ENCODE measurements at regions not wholly inside any gene's neighbourhood (a gene's known extent, or its start where the extent isn't known, plus 50 kb on each side); places are given as distances from the start of the nearest gene placed in this dataset.

- no peak for DNase-seq (ENCODE audit: low read depth in 2 of 2, low spot score in 1 of 2)
Observed at GRCh38 chr14:31943217-31943799, 133.8 kb upstream of the ARHGAP5 start.

- no peak for DNase-seq (ENCODE audit: low read depth in 2 of 2, low spot score in 1 of 2)
Observed at GRCh38 chr14:31943861-31944255, 133.2 kb upstream of the ARHGAP5 start.

GRCh38 chr14:31944256-31945073, 132.6 kb upstream of the ARHGAP5 start:
- DNase-seq (ENCODE audit: low read depth in 2 of 2, low spot score in 1 of 2), result no peak

- no peak for DNase-seq (ENCODE audit: low read depth in 2 of 2, low spot score in 1 of 2)
Observed at GRCh38 chr14:31945074-31945613, 132.0 kb upstream of the ARHGAP5 start.

- DNase-seq (ENCODE audit: low read depth in 2 of 2, low spot score in 1 of 2), result no peak
Observed at GRCh38 chr14:31945701-31946100, 131.4 kb upstream of the ARHGAP5 start.

- DNase-seq (ENCODE audit: low read depth in 2 of 2, low spot score in 1 of 2), result no peak
Observed at GRCh38 chr14:31947076-31947475, 130.0 kb upstream of the ARHGAP5 start.

GRCh38 chr14:31947680-31948595, 129.2 kb upstream of the ARHGAP5 start:
- no peak for DNase-seq (ENCODE audit: low read depth in 2 of 2, low spot score in 1 of 2)

GRCh38 chr14:31949709-31950108, 127.4 kb upstream of the ARHGAP5 start:
- DNase-seq (ENCODE audit: low read depth in 2 of 2, low spot score in 1 of 2), result no peak

- no peak for DNase-seq (ENCODE audit: low read depth in 2 of 2, low spot score in 1 of 2)
Observed at GRCh38 chr14:31950331-31950730, 126.8 kb upstream of the ARHGAP5 start.

- DNase-seq (ENCODE audit: low read depth in 2 of 2, low spot score in 1 of 2), result no peak
Observed at GRCh38 chr14:31950764-31951637, 126.1 kb upstream of the ARHGAP5 start.

- no peak for DNase-seq (ENCODE audit: low read depth in 2 of 2, low spot score in 1 of 2)
Observed at GRCh38 chr14:31951638-31951964, 125.5 kb upstream of the ARHGAP5 start.

GRCh38 chr14:31952573-31952972, 124.5 kb upstream of the ARHGAP5 start:
- DNase-seq (ENCODE audit: low read depth in 2 of 2, low spot score in 1 of 2), result no peak

GRCh38 chr14:31953210-31953609, 123.9 kb upstream of the ARHGAP5 start:
- DNase-seq (ENCODE audit: low read depth in 2 of 2, low spot score in 1 of 2), result no peak

- DNase-seq (ENCODE audit: low read depth in 2 of 2, low spot score in 1 of 2), result no peak
Observed at GRCh38 chr14:31954991-31955390, 122.1 kb upstream of the ARHGAP5 start.

- DNase-seq (ENCODE audit: low read depth in 2 of 2, low spot score in 1 of 2), result no peak
Observed at GRCh38 chr14:31955936-31956579, 121.0 kb upstream of the ARHGAP5 start.

GRCh38 chr14:31957565-31957964, 119.5 kb upstream of the ARHGAP5 start:
- no peak for DNase-seq (ENCODE audit: low read depth in 2 of 2, low spot score in 1 of 2)

GRCh38 chr14:31960039-31960438, 117.1 kb upstream of the ARHGAP5 start:
- no peak for DNase-seq (ENCODE audit: low read depth in 2 of 2, low spot score in 1 of 2)

GRCh38 chr14:31961896-31962295, 115.2 kb upstream of the ARHGAP5 start:
- DNase-seq (ENCODE audit: low read depth in 2 of 2, low spot score in 1 of 2), result no peak

GRCh38 chr14:31962920-31963319, 114.2 kb upstream of the ARHGAP5 start:
- no peak for DNase-seq (ENCODE audit: low read depth in 2 of 2, low spot score in 1 of 2)

GRCh38 chr14:31963587-31963986, 113.5 kb upstream of the ARHGAP5 start:
- no peak for DNase-seq (ENCODE audit: low read depth in 2 of 2, low spot score in 1 of 2)
